IPS-NIHi11 (cell line): ENCODE measurements at regions not wholly inside any gene's neighbourhood (a gene's known extent, or its start where the extent isn't known, plus 50 kb on each side); places are given as distances from the start of the nearest gene placed in this dataset.

ENCODE experiments used
- DNase-seq: peaks from one replicate; pipeline ENCODE4 v3.0.0; 2012; ENCODE audit warnings: mixed read lengths, low spot score

DNA sequence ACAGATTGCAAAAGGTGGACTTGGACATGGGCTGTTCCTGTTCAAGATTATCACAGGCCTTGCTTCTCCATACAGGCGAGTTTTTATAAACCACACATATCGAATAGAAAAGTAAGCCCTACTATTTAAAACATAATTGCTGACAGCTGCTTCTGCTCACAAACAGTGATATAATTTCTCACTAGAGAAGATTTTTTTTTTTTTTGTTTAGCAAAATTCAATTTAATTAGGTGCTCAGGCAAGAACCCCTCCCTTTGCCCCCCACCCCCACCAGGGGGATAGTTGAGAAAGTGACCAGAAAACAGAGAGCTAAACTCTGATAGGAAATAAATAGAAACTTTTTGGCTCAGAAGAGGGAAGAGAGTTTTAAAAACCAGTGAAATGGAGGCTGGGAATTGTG, 132.8 kb upstream of the CRY1 start:
- no peak for DNase-seq

DNA sequence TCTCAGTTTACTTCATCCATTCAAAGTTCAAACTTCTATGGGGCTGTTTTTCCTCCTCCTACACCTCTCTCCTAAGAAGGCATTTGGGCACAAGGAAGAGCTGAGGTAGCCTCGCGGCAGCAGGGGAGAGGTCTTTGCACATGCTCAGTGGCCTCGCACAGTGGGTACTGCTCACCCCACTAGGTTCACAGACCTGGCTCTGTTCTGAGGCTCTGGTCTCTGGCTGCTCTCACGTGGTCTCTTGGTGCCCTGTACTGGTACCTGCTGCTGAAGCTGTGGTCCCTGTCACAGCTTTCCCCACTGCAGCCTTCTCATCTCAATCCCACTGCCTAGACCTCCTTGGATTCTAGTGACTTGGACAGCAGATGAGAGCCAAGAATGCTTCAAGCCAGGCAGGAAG, 134.7 kb upstream of the CRY1 start:
- DNase-seq = no peak

DNA sequence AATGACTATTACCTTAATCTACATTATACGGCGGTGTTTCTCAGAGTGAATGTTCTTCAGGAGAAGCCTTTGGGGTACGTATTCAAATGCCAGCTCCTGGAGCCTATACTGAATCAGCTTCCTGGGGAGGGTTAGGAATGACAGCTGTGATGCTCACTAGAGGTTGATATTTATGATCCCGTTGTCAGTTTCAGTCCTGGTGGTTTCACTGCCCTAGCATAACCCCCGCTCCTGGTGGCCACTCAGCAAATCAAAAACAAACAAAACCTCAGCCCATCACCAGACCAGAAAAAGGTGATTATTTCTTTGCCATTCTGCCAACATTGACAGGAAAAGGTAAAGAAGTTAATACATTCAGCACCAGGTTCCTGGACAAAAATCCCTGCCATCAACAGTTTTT, 136.5 kb upstream of the CRY1 start:
- DNase-seq = no peak

DNA sequence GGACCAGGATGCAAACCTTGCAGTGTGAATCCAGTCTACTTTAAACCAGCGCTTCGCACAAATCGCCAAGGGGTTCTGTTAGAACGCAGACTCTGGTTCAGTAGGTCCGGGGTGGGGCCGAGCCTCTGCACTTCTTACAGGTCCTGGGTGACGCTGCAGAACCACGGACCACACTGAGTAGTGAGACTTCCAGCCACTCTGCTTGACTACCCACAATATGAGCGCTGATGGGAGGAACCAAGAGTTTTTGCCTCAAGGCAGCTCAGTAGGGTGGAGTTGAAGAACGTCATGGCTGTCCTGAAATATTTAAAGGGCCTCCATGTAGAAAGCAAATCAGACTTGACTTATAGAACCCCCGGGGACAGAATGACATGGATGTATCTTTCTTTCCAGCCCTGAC, 138.0 kb upstream of the CRY1 start:
- DNase-seq = no peak

DNA sequence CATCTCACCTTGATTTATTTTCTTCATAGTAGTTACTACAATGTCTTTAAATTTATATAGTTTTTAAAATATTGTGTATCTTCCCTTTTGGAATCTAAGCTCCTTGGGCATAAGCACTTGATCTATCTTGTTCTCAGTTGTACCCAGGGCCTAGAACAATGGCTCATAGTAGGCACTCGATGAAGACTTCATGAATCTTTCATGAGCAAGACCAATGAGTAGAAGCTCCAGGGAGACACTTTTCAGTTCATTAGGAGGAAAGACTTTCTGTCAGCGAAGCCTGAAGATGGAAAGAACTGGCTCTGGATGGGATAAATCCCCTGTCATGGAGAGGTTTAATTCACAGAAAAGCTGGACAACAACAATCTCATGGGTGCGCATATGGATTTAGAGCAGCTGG, 140.2 kb upstream of the CRY1 start:
- DNase-seq = no peak

DNA sequence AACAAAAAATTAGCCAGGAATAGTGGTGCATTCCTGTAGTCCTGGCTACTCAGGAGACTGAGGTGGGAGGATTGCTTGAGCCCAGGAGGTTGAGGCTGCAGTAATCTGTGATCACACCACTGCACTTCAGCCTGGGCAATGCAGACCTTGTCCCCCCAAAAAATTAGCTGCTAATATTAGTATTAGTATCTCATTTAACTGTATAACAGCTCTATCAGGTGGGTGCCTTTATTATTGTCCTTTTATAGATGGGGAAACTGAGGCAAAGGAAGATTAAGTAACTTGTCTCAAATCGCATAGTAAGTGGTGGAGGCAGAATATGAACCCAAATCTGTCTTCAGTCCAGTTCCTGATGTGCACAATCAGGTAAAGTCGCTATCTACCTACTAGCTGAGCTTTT, 142.3 kb upstream of the CRY1 start:
- DNase-seq = no peak

DNA sequence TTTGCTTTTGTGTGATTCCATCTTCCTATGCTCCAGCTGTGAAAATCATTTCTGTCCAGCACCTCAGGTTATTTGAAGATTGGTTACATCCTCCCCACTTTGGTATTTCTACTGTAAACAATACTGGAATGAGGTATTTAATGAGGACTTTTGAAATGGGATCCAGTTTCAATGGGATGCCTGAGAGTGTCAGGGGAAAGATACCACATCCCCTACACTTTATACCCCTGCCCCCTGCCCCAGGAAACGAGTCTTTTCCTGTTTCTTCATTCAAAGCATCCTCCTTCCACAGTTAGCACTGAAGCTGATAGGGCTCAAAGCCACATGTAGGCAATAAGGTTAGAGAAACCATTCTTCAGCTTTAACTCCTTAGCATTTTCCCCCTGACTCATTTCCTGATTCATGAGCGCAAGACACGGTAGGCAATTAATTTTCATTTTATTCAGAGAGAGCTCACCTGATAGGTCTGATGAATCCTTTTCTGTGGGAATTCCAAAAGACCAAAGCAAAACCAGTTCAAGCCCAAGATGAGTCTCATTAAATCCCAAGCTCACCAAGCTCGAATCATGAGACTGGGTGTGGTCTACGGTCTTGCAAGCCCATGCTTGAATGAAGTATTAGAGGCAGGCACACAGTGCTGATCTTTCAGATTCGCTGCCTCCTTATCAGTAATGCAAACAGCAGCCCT, 143.6 kb upstream of the CRY1 start:
- DNase-seq = no peak

DNA sequence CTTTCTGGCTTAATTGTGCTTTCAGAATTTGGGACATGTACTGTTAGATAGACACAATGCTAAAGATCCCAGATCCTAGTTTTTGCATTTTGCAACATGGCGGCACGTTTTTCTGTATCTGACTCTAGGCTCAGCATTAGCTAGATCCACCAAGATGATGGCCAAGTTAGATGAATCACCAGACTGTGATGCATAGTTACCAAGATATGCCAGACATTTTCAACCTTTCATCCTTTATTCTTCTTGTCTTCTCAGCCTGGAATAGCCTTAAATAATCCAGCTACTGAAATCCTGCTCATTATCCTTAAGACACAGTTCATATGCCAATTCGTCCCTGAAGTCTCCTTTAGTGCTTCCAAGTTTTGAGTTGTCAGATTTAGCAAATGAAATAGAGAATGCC, 144.9 kb upstream of the CRY1 start:
- DNase-seq = no peak

DNA sequence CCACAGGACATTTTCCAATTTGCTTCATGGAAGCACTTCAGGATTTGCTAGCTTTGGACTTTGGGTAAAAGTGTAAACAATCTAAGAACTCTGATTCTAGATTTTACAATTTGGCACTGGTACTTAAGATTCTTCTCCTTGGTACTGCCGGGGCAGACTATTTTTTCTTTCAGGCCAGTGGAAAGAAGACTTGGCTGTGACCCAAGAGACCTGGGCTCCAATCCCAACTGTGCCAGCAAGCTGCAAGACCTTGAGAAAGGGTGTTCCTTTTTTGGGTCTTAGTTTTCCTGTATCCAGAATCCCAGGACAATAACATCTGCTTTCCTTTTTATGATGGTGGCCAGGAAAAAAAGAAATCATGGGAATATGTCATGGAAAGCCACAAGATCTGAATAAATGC, 148.1 kb upstream of the CRY1 start:
- no peak for DNase-seq

DNA sequence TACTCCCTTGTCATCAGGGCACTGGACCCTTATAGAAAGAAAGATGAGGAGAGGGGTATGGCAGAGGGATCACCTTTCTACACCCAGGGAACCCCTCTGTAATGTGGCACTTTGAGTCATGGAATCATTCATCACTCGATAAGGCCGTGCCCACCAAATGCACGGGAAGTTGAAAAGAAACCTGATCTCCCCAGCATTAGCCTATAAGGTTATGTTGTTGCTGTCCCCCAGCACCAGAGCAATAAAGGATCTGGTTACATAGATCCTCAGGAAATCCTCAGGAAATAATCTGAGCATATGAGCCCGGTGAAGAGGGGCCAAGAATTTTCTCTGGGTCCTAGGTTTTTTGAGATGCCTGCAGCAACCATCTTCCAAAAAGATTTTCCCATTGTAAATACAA, 148.8 kb upstream of the CRY1 start:
- peak; percentile 21 for DNase-seq

DNA sequence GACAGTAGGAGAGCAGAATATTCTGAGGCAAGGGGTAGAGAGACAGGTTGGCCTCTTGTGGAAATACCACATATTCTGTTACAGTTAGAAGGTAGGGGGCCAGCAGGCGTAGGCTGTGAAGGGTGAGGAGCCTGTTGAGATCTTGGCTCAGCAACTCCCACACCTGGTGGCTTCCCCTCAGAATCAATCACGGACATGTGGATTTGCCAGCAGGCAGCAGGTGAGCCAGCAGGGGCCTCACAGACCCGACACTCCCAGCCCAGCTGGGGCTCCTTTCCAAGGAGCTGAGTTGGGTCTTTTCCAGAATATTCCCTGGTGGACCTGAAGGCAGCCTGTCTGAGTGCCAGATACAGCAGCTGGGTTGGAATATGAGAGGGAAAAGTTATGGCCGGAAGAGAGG, 150.0 kb upstream of the CRY1 start:
- no peak for DNase-seq

DNA sequence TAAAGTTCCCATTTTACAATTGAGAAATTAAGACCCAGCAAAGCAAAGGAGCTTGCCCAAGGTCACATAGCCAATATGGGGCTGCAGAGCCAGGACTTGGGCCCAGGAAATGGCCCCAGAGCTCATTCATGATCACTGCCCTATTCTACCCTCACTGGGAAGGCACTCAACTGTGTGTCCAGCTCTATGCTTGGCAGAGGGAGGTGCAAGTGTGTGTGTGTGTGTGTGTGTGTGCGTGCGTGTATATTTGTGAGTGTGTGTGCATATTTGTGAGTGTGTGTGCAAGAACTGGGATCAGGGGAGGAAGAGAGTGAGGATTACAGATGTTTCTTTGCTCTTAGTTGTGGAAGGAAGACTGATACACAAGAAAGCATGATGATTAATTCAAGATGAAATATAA, 151.2 kb upstream of the CRY1 start:
- DNase-seq = no peak

DNA sequence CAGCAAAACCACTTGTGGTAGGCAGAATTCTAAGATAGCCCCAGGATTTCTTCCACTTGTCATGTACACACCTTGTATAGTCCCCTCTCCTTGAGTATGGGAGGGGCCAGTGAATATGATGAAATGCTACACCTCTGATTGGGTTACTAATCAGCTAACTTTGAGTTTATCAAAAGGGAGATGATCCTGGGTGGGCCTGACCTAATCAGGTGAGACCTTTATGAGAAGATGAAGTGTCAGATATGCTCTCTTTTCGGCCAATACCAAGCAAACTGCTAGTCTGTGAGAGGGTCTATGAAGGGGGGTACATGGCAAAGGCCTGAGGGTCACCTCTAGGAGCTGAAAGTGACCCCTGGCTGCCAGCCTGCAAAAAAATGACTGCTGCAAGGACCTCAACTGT, 154.3 kb upstream of the CRY1 start:
- no peak for DNase-seq

DNA sequence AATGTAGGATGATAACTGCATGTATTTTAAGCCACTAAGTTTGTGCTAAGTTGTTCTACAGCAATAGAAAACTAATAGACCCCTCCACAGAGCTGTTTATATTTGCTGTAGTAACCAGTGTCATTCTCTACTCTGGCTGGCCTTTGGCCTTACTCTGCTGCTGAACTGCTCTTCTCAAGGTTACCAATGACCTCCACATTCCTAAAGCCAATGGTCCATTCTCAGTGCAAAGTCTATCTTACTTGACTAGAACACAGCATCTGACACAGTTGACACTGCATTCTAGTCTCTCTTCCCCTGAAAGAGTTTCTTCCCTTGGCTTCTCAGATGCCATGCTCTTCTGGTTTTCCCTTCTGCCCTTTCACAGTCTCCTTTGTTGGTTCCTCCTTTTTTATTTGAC, 154.8 kb upstream of the CRY1 start:
- DNase-seq = no peak

DNA sequence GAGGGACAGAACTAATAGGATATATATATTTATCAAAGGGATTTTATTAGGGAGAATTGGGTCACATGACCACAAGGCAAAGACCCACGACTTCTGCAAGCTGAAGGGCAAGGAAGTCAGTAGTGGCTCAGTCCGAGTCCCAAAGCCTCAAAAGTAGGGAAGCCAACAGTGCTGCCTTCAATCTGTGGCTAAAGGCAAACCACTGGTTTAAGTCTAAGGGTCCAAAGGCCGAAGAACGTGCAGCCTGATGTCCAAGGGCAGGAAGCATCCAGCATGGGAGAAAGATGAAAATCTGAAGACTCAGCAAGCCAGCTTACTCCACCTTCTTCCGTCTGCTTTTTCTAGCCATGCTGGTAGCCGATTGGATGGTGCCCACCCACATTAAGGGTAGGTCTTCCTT, 157.9 kb upstream of the CRY1 start:
- no peak for DNase-seq

DNA sequence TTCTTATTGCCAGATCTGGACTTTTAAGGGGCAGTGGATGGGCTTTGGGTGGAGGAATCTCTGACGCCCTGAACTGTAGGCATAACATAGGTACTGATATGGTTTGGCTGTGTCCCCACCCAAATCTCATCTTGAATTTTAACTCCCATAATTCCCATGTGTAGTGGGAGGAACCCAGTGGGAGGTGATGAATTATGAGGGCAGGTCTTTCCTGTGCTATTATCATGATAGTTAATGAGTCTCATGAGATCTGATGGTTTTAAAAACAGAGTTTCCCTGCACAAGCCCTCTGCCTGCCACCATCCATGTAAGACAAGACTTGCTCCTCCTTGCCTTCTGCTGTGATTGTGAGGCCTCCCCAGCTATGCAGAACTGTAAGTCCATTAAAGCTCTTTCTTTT, 160.0 kb upstream of the CRY1 start:
- no peak for DNase-seq

DNA sequence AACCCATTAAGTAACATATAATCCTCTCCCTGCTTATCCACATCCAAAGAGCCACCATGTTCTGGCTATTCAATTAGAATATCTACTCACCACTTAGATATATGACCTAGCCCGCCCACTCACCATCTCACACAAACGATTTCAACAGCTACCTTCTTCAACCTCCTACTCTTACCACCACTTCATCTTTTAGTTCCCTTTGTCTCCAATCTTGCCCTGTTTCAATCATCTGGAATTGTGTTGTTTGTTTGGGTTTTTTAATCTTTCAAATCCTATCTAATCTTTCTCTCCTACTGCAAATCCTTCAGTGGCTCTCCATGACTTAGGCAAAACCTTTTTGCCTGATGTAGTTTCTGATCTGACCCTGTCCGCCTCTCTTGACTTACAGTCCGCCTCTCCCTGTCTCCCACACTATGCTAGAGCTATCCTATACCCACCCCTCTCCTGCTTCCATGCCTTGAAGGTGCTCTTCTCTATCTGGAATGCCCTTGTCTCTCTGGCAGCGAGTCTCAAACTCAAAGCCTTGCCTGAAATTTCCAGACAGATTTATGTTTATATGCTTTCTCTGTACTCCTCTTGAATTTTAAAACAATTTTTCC, 161.0 kb upstream of the CRY1 start:
- DNase-seq = no peak

DNA sequence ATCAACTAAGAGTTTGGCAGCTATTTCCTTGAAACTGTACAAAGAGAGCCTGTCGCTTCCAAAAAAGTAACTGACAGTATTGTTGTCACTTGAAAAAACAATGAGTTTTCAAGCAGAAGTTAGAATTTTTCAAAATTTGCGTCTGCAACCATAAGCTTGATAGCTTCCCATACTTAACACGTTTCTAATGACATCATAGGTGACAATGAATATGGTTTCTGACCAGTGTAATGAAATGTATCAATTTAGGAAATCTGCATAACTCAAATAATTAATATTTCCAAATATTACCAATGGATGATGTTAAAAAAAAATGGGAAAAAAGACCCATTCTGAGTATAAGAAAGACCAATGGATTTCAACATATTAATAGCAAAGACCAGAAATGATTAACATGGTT, 165.4 kb upstream of the CRY1 start:
- no peak for DNase-seq

DNA sequence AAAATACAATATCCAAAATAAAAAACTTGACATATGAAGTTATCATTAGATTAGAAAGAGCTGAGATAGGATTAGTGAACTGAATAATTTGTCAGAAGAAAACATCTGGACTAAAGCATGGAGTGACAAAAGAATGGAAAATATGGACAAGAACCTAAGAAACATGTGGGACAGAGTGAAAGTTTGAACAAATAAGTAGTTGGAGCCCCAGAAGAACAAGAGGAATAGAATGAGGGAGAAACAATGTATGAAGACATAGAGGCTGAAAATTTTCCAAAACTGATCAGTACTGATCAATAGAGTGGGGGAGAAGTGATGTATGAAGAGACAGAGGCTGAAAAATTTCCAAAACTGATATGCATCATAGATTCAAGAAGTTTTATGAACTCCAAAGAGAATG, 170.6 kb upstream of the CRY1 start:
- DNase-seq = no peak

DNA sequence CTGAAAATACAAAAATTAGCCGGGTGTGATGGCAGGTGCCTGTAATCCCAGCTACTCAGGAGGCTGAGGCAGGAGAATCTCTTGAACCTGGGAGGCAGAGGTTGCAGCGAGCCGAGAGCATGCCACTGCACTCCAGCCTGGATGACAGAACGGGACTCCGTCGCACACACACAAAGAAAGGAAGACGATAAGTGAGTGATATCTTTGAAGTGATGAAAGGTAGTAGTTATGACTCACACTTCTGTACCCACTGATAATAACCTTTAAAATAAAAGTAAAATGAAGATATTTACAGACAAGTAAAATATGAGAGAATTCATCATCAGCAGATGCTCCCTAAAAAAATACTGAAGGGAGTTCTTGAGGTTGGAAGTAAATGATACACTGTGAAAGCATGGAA, 171.3 kb upstream of the CRY1 start:
- no peak for DNase-seq

DNA sequence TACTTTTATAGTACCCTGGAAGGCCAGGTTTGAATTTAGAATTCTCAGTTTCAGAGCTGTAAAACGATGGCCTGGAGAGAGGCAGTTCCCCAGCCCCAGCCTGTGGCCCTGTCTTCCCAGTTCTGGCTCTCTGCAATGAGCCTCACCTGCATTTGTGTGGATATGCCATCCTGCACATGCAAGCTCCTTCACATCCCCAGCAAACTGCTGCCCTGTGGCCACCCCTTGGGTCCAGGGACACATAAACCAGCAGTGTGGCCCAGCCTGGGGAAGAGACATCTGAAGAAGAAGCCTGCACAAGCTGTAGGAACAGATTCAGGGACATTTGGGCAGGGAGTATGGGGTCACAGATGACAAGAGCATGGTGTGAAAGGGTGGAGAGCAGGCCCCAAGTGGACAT, 174.3 kb upstream of the CRY1 start:
- DNase-seq = no peak

DNA sequence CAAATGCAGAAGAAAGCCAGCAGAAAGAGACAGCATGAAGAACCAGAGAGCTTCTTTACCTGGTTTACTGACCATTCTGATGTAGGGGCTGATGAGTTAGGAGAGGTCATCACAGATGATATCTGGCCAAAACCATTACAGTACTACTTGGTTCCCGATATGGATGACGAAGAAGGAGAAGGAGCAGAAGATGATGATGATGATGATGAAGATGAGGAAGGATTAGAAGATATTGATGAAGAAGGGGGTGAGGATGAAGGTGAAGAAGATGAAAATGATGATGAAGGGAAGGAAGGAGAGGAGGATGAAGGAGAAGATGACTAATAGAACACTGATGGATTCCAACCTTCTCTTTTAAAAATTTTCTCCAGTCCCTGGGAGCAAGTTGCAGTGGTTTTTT, 178.2 kb upstream of the CRY1 start:
- no peak for DNase-seq

DNA sequence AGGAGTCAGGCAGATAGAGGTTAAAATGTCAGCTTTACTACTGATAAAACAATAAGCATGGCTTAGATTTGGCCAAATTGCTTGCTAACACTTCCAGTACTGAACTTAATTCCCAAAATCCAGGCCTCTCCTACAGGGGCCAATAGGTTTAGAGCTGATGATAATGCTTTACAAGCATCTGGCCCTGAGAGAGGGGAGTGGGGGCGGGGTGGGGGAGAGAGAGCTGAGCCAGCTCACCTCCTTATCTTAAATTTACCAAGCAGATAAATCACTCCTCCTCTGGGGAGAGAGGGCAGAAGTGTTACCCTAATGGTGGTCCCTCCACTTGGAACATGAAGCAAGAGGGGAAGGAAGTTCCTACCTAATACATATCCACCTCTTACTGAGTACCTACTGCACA, 182.2 kb upstream of the CRY1 start:
- DNase-seq = no peak

DNA sequence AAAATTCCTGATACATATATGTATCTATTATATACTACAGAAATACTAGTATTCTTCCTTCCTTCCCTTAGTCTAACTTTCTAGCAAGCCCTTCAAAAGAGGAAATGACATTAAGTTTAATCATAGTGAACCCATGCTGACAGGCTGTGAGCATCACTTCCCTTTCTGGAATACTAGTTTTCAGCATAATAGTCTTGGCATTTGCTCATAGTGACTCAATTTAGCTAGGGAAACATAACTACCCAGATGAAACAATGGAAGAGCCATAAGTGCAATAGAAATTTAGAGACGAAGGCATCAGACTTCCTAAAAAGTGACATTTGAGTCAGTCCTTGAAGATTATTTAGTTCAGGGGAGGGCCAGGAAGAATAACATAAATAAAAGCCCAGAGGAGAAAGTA, 184.5 kb upstream of the CRY1 start:
- DNase-seq = no peak

DNA sequence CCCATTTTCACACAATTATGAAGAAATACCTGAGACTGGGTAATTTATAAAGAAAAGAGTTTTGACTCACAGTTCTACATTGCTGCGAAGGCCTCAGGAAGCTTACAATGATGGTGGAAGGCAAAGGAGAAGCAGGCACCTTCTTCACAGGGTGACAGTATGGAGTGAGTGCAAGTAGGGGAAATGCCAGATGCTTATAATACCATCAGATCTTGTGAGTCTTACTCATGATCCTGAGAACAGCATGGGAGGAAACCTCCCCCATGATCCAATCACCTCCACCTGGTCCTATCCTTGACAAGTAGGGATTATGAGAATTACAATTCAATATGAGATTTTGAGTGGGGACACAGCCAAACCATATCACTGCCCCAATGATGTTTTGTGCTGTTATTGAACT, 189.3 kb upstream of the CRY1 start:
- DNase-seq = no peak
